GM18520 (cell line): ENCODE measurements at regions not wholly inside any gene's neighbourhood (a gene's known extent, or its start where the extent isn't known, plus 50 kb on each side); places are given as distances from the start of the nearest gene placed in this dataset.
"Not testable (repeated sequence)": the region's sequence is repeated elsewhere in the genome, so short reads cannot be mapped to it uniquely, and the experiment has no call there.

ENCODE experiments used
- ATAC-seq: cut with Tn5 transposase; IDR thresholded peaks from one replicate; pipeline ENCODE4 v1.9.1; 2021; ENCODE audit not compliant: unreplicated experiment

DNA sequence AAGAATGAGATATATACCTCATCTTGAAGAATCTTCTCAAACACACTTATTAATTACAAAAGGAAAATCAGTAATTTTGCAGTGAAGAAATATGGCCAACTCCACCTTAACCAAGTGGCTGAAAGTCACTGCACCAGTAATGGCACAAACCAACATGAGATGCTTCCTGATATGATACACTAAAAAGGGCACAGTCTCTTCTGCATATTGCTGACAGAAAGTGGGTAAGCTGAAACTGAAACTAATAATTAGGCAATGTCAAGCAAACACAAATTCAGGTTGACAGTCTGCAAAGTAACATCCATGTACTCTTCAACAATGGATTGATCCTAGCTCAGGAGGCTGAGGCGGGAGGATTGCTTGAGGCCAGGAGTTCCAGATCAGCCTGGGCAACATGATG lies 56.1 kb downstream of the ZNF22 start:
- ATAC-seq, result not testable (repeated sequence)

DNA sequence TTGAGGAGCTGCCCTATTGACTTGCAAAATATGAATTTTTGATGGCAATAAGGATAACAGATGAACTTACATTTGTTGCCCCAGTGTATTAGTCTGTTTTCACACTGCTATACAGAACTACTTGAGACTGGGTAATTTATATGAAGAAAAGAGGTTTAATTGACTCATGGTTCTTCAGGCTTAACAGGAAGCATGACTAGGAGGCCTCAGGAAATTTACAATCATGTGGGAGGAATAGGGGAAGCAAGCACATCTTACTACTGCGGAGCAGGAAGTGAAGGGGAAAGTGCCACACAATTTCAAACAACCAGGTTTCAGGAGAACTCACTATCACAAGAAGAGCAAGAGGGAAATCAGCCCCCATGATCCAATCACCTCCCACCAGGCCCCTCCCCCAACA lies 57.9 kb downstream of the ZNF22 start:
- no peak for ATAC-seq

DNA sequence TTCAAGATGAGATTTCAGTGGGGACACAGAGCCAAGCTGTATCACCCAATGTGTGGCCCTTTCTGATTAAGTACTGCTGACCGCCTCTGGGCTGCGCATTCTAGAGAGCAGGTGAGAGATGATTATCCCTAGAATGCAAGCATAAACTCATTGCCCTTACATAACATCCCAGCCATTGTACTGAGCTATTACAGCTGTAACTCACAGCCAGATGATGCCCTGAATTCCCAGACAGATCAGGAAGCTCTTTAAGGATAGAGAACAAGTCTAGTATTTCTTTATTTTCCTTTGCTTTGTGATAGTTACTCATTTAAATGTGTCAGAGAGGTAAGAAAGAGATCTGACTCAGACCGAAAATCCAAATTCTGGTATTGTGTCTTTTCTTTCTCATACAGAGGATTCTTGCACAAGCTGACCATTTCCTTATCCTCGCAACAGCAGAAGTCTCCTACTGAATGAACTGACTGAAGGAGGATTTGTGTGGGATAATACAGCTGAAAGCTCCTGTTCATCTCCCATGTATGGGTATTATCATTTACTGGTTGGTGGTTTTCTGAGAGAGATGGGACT lies 58.4 kb downstream of the ZNF22 start:
- ATAC-seq, result no peak

DNA sequence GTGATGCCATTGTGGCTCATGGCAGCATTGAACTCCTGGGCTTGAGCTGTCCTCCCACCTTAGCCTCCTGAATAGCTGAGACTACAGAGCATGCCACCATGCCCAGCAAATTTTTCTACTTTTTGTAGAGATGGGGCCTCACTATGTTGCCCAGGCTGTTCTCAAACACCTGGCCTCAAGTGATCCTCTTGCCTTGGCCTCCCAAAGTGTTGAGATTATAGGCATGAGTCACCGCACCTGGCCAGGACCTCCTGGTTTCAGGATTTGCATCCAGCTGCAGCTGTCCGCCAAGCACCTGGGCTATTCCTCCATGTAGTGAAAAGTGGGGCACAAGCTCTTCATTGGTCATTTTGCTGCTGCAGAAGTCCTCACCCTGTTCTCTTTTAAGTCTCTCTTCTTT lies 58.9 kb downstream of the ZNF22 start:
- ATAC-seq, result no peak

DNA sequence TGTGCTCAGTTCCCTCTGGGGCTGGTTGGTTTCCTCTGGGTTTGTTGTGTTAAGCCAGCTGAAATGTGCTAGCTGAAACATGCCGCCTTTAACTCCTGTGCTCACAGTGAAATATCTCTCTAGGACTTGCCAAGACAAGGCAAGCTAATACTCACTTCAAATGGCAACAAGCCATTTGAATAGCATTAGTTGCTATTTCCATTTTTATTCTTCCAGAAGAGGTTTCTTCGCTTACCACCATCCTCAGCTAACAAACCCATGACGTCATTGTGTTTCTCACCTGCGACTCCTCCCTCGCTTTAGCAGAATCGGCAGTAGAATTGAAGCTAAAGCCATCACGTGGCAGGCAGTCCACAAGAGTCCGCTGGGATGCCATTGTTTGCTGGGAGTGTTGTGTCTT lies 61.3 kb downstream of the ZNF22 start:
- ATAC-seq, result no peak

GRCh38 chr10:45063591-45064231 lies 63.0 kb downstream of the ZNF22 start:
- ATAC-seq, result no peak

GRCh38 chr10:45064998-45065397 lies 64.3 kb downstream of the ZNF22 start:
- ATAC-seq, result no peak

GRCh38 chr10:45071043-45071813 lies 70.5 kb downstream of the ZNF22 start:
- no peak for ATAC-seq

DNA sequence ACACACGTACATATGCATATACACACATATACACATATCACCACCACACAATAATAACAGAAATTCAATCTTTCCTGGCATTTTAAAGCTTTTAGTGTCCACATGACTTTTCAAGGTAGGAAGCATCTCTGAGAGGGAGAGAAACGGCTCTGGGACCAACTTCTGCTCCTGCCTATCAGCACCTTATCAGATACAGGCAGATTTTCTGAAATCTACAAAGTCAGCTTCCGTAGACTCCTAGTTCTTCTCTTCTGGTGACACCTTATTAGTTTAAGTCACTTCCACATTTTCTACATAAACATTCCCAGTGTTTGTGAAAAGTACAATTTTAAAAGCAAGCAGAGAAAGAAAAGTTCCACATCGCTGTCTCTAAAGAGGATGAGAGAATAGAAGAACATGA lies 74.5 kb downstream of the ZNF22 start:
- ATAC-seq, result no peak

DNA sequence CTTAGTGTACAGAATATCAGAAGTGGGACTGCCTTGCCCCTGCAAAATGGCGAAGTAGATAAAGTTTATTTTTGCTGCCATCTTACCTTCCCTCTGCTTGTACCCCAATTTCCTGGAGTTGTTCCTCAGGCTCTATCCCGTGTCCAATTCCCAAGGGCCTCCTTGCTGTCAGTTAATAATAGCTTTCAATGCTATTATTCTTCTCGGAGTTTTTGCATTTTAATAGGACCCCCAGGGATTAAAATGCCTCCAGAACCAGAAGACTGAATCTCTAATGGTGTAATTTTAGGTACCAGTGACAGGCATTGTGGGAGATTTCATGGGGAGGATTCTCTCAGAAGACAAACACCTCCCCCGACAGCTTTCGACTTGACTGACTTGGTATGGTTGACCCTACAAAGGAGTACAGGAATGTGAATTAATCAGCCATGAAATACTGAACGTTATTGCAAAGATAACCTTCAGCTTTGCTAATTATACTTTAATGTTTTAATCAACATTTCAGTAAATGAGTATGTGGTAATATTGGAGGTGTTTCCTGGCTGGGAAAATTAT lies 75.2 kb downstream of the ZNF22 start:
- no peak for ATAC-seq

DNA sequence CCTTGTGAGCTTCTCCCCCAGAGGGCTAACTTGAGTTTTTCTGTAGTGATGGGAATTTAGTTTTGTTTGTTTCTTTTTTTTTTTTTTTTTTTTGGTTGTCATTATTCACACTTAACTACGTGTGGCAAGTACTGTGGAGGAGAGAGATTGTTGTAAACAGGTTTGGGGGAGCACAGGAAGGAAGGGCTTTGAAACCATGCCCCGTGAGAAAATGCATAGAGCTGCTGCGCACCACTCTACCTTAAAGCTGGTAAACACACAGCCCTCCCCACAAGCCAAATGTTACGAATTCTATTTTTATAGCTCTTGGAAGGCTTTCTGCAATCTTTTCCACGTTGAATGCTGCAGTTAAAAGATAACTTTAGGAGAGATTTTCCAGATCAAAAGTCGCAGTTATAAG lies 76.2 kb downstream of the ZNF22 start:
- no peak for ATAC-seq

DNA sequence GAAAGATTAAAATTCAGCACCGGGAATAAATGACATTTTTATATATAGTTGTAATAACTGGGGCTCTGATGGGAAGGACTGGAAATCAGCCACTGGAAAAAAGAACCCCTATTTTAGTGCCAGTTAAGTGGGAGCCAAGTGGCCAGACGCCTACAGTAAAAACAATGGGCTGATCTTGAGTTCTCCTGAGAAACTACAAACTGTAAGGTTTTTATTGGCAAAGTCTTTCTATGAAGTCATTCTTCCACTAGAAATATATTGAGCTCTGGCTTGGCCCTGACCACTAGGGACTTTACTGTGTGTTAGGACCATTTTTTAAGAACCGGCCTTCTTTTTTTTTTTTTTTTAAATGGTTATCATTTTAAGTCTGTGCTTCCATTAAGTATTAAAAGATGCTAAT lies 79.6 kb downstream of the ZNF22 start:
- ATAC-seq, result no peak

GRCh38 chr10:45082176-45082575 lies 81.5 kb downstream of the ZNF22 start:
- ATAC-seq, result no peak

DNA sequence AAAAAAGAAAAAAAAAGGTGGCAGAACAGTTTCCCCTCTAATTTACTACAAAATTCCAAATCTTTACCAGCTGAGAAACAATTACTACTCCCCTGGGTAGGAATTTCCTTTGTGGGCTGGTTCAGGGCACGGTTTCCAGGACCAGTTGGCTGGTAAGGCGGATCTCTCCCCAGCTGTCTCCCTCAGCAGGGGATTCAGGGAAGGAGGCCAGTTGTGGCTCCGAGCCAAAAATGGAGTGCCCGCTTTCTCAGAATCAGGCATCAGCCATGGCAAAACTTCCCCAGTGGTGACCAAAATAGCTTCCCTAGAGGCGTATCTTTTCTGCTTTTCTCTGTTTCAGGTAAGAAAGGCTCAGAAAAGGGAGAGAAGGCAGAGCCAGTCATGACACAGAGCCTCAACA lies 91.2 kb downstream of the ZNF22 start:
- ATAC-seq, result no peak

DNA sequence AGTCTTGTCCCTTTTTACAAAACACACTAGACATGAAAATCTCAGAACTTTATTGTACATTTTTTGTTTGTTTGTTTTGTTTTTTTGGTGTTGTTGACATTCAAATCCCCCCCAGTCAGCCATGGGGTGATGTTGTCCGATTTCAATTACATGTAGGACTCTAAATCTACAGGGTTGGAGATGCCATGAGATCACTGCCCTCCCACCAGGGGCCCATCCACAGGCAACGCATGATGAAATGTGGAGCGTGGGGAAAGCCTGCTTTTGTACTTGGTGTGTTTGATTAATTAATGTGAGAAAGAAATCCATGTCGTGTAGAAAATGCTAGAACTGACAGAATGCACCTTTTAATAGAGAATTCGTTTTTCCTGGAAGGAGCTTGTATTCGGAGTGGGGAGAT lies 93.2 kb downstream of the ZNF22 start:
- no peak for ATAC-seq

DNA sequence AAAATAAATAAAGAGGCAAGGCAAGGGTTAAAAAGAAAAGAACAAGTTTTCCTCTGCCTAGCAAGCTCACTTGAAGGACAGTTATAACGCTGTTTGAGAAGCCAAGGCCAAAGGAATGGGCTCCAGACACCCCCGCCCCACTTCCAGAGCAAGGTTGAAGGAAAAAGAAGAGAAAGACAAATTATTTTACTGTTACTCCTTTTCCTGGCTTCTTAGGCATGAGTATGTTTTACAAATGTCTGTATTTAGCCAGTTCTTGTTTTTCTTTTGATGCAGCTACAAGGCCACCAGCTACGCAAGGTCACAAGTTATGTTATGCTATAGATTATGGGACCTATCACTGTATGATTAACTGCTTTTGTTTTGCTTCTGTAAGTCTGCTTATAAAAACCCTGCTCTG lies 94.6 kb downstream of the ZNF22 start:
- no peak for ATAC-seq

DNA sequence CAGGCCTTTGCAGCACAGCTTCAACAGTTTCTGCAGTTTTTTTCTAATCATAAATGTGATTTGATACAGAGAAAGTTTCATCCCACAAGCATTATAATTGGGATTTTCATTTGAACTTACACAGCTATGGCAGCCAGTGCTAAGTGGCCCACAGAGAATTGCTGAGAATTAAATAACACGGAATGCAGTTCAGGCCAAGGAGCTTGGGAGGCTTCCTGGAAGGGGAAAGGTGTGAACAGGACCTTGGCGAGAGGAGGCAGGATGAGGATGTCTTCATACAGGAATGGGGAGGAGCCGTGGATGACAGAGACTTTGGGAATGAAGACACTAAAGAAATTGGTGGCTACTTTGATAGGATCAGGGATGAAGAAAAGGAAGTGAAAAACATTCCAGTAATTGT lies 95.3 kb downstream of the ZNF22 start:
- no peak for ATAC-seq

DNA sequence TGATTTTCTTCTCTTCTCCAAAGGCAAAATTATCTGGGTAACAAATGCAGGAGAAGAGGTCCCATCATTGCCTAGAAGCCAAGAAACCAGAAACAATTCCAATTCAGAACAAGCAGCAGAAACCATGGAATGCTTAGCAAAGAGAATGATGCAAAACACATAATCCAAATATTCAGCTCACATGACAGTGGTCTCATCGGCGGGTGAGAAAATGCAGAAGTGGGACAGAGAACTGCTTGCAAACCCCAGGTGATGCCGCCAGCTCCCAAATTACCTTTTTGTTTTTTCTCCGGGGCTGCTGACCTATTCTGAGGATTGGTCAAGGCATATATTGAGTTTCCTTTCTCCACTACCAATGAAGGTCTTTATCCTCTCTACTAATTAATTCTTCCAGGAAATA lies 99.7 kb downstream of the ZNF22 start:
- no peak for ATAC-seq

GRCh38 chr10:45104674-45105073 lies 104.0 kb downstream of the ZNF22 start:
- no peak for ATAC-seq

- not testable (repeated sequence) for ATAC-seq
Measured at GRCh38 chr10:45105309-45105708, 104.6 kb downstream of the ZNF22 start.

GRCh38 chr10:45106236-45106856 lies 105.6 kb downstream of the ZNF22 start:
- no peak for ATAC-seq

GRCh38 chr10:45111509-45111908 lies 110.8 kb downstream of the ZNF22 start:
- no peak for ATAC-seq
